ENCODE measurements at regions not wholly inside any gene's neighbourhood (a gene's known extent, or its start where the extent isn't known, plus 50 kb on each side); places are given as distances from the start of the nearest gene placed in this dataset.

DNA sequence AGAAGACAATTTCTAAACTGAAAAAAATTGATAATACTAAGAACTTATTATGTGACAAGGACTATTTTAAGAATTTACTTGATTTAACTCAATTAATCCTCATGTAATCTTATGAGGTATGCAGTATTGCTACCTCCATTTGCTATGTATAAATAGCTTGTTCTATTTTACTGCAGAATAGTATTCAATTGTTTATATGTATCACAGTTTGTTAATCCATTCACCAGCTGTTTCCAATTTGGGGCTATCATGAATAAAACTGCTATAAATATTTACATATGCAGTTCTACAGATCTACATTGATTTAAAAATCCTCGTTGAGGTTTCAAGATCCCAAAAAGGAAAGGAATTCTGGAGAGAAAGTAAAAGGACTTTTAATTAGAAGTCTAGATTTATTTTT is 54.8 kb upstream of the DOCK10 start:
- DNase-seq (ENCODE audit: low read depth in 4 of 4, low spot score in 3 of 4), result no peak

Data from right renal pelvis (tissue), 4 donors.